ENCODE measurements at regions not wholly inside any gene's neighbourhood (a gene's known extent, or its start where the extent isn't known, plus 50 kb on each side); places are given as distances from the start of the nearest gene placed in this dataset.

- TF ChIP-seq CTCF (IDR thresholded peaks at IDR 0.05; ENCODE audit: poor library complexity) (no peak), EZH2 (IDR thresholded peaks at IDR 0.05; ENCODE audit: borderline replicate concordance) (no peak), EZH2phosphoT487 (IDR thresholded peaks at IDR 0.05; ENCODE audit: low read depth, severe bottlenecking, unreplicated experiment) (no peak)
These were observed 429.0 kb downstream of the SUCLG1 start for GRCh38 chr2:84029903-84030575.
